Neuronal stem cell (in vitro differentiated cells): ENCODE measurements at regions not wholly inside any gene's neighbourhood (a gene's known extent, or its start where the extent isn't known, plus 50 kb on each side); places are given as distances from the start of the nearest gene placed in this dataset.
"Not testable (repeated sequence)": the region's sequence is repeated elsewhere in the genome, so short reads cannot be mapped to it uniquely, and the experiment has no call there.

Experiments used
- DNase-seq: peaks from one replicate; pipeline ENCODE4 v3.0.0-alpha.2; 2013; ENCODE audit warnings: low spot score
- H2AFZ ChIP-seq: one replicate; pipeline ENCODE4 v1.6.1; 2013; ENCODE audit warnings: mild to moderate bottlenecking, low read length, inconsistent platforms
- H2AK5ac ChIP-seq: 2 replicates; pipeline ENCODE4 v1.6.1; 2013; ENCODE audit warnings: low read depth, mild to moderate bottlenecking, inconsistent platforms, low read length, moderate library complexity, mixed read lengths
- H2BK120ac ChIP-seq: 2 replicates; pipeline ENCODE4 v1.6.1; 2013; ENCODE audit warnings: low read depth, mild to moderate bottlenecking, inconsistent platforms, low read length, moderate library complexity, mixed read lengths
- H2BK12ac ChIP-seq: one replicate; pipeline ENCODE4 v1.6.1; 2013; ENCODE audit warnings: low read length, inconsistent platforms
- H2BK15ac ChIP-seq: 2 replicates; pipeline ENCODE4 v1.6.1; 2013; ENCODE audit warnings: mild to moderate bottlenecking, low read length, inconsistent platforms, mixed read lengths
- H2BK5ac ChIP-seq: one replicate; pipeline ENCODE4 v1.6.1; 2013; ENCODE audit warnings: inconsistent platforms, mild to moderate bottlenecking, low read length, moderate library complexity
- H3K14ac ChIP-seq: one replicate; pipeline ENCODE4 v1.6.1; 2013; ENCODE audit warnings: low read length, inconsistent platforms
- H3K18ac ChIP-seq: 2 replicates; pipeline ENCODE4 v1.6.1; 2013; ENCODE audit warnings: low read length, inconsistent platforms
- H3K23ac ChIP-seq: 2 replicates; pipeline ENCODE4 v1.6.1; 2013; ENCODE audit warnings: low read depth, mild to moderate bottlenecking, mixed read lengths, low read length, inconsistent platforms; ENCODE audit not compliant: poor library complexity
- H3K27ac ChIP-seq: replicated peaks from 3 replicates; pipeline ENCODE4 v1.5.1; 2013; ENCODE audit warnings: low read length, inconsistent platforms
- H3K27me3 ChIP-seq, 3 experiments: 2 replicates each; pipeline ENCODE4 v1.6.1; 2013; ENCODE audit warnings: low read length in 3 of 3, mild to moderate bottlenecking in 2 of 3, inconsistent platforms in 1 of 3, low read depth in 1 of 3, mixed read lengths in 1 of 3, moderate library complexity in 1 of 3; ENCODE audit not compliant: control insufficient read depth in 3 of 3, insufficient read depth in 3 of 3
- H3K36me3 ChIP-seq, 2 donors: replicated peaks in 1 of 2; 2 replicates each; pipeline ENCODE4 v1.6.1; 2013; ENCODE audit warnings: low read length in 2 of 2; ENCODE audit not compliant: control insufficient read depth in 2 of 2, insufficient read depth in 2 of 2
- H3K4ac ChIP-seq: 2 replicates; pipeline ENCODE4 v1.6.1; 2013; ENCODE audit warnings: inconsistent platforms, mild to moderate bottlenecking, low read length, moderate library complexity
- H3K4me1 ChIP-seq, 2 donors: 1 replicate in 1 of 2; 2 replicates in 1 of 2; pipeline ENCODE4 v1.6.1; 2013; ENCODE audit warnings: low read length in 2 of 2, low read depth in 1 of 2; ENCODE audit not compliant: control insufficient read depth in 2 of 2, insufficient read depth in 1 of 2
- H3K4me2 ChIP-seq: one replicate; pipeline ENCODE4 v1.6.1; 2013; ENCODE audit warnings: mild to moderate bottlenecking, low read length, inconsistent platforms; ENCODE audit not compliant: insufficient read depth, poor library complexity, severe bottlenecking
- H3K4me3 ChIP-seq, 2 donors: 2 replicates each; pipeline ENCODE4 v1.5.1; 2013; ENCODE audit warnings: low read length in 2 of 2, mild to moderate bottlenecking in 2 of 2, inconsistent platforms in 1 of 2, moderate library complexity in 1 of 2
- H3K79me1 ChIP-seq: one replicate; pipeline ENCODE4 v1.6.1; 2013; ENCODE audit warnings: low read depth, mild to moderate bottlenecking, inconsistent platforms, low read length, moderate library complexity
- H3K9ac ChIP-seq: one replicate; pipeline ENCODE4 v1.6.1; 2013; ENCODE audit warnings: mild to moderate bottlenecking, low read depth, low read length, inconsistent platforms; ENCODE audit not compliant: poor library complexity
- H3K9me3 ChIP-seq, 2 donors: replicated peaks in 1 of 2; 2 replicates each; pipeline versions ENCODE3 to v1.6.1; 2013; ENCODE audit warnings: low read length in 2 of 2, mild to moderate bottlenecking in 2 of 2, inconsistent platforms in 1 of 2, low read depth in 1 of 2, mixed read lengths in 1 of 2, moderate library complexity in 1 of 2; ENCODE audit not compliant: control insufficient read depth in 2 of 2, insufficient read depth in 1 of 2
- H4K8ac ChIP-seq: one replicate; pipeline ENCODE4 v1.6.1; 2013; ENCODE audit warnings: low read depth, mild to moderate bottlenecking, inconsistent platforms, low read length, moderate library complexity
- H4K91ac ChIP-seq: one replicate; pipeline ENCODE4 v1.6.1; 2013; ENCODE audit warnings: low read length, low read depth, mild to moderate bottlenecking, inconsistent platforms; ENCODE audit not compliant: poor library complexity
- WGBS, 2 donors: extraction: QIAGEN DNeasy Blood & Tissue Kit; methylation state at CpG; one replicate each; pipeline ENCODE4 v1.1.7; 2013; ENCODE audit warnings: missing lambda C conversion rate in 2 of 2, mixed read lengths in 1 of 2; ENCODE audit not compliant: insufficient read length in 2 of 2, insufficient replicate concordance in 1 of 2; ENCODE audit errors: extremely low coverage in 2 of 2; 5-methylcytosine and 5-hydroxymethylcytosine counted together

DNA sequence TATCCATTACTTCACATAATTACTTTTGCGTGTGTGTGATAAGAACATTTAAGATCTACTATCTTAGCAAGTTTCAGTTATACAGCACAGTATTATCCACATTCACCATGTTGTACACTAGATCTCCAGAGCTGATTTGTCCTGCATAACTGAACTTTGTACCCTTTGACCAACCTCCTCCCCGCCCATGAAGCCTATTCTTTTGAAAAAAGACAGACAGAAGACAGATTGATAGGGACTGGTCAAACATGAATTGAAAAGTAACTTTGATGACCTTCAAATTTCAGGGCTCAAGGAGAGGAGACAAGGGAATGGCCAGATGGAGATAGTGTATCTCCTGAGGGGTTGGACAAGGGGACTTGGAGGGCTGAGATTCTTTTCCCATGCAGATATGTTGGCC lies 96.3 kb downstream of the CMC2 start:
- Histone ChIP-seq H3K4me3 (no peak overlapping the region), H2AK5ac (no peak overlapping the region), H3K23ac (no peak overlapping the region), H2BK120ac (no peak overlapping the region), H3K4ac (no peak overlapping the region), H2AFZ (no peak overlapping the region), H4K91ac (no peak overlapping the region), H4K8ac (no peak overlapping the region), H2BK5ac (no peak overlapping the region), H3K14ac (no peak overlapping the region), H3K9ac (no peak overlapping the region), H3K27me3 (no peaks in the 10 kb centered on the region), H2BK12ac (no peak overlapping the region), H3K36me3 (no peaks in the 10 kb centered on the region), H2BK15ac (no peak overlapping the region), H3K4me1 (no peaks in the 10 kb centered on the region), H3K79me1 (no peaks in the 10 kb centered on the region), H3K9me3 (peaks cover 0 to 2% of the 10 kb centered on the region in 2 donors), H3K18ac (no peak overlapping the region), H3K4me2 (no peak overlapping the region), H3K27ac (no peak overlapping the region)
- WGBS, 2 donors: no CpG with 5 or more reads among the region's 2 CpGs
- no peak for DNase-seq

DNA sequence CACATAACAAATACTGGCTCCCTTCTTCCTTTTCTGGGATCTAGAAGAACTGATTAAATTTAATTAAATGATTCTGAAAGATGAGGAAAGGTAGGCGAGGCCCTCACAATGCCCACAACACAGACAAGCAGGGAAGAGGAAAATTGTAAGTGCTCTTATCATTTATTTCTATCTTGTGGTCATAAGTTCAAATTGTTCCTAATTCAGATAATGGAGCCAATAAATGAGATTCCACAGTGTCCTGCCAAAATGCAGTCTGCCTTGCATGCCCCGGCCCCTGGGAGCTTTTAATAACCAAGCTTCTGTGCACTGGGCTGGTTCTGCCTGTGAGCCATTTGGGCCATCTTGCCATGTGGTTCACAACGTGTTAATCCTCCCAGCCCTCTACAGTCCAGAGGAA lies 97.0 kb downstream of the CMC2 start:
- H2BK15ac ChIP-seq: no peak overlapping the region
- no CpG with 5 or more reads among the region's 3 CpGs for WGBS, 2 donors
- H3K79me1 ChIP-seq: no peaks in the 10 kb centered on the region
- no peak overlapping the region for H2AK5ac ChIP-seq
- H3K4ac ChIP-seq: no peak overlapping the region
- no peak for DNase-seq
- H3K9ac ChIP-seq: no peak overlapping the region
- no peak overlapping the region for H2BK12ac ChIP-seq
- H3K14ac ChIP-seq: no peak overlapping the region
- H4K8ac ChIP-seq: no peak overlapping the region
- H3K4me3 ChIP-seq: no peak overlapping the region
- H3K27me3 ChIP-seq: no peaks in the 10 kb centered on the region
- no peaks in the 10 kb centered on the region for H3K36me3 ChIP-seq
- H3K23ac ChIP-seq: no peak overlapping the region
- no peaks in the 10 kb centered on the region for H3K4me1 ChIP-seq
- H2AFZ ChIP-seq: no peak overlapping the region
- H3K9me3 ChIP-seq: peaks cover 0 to 2% of the 10 kb centered on the region in 2 donors
- H2BK120ac ChIP-seq: no peak overlapping the region
- H3K18ac ChIP-seq: no peak overlapping the region
- H4K91ac ChIP-seq: no peak overlapping the region
- H2BK5ac ChIP-seq: no peak overlapping the region
- H3K27ac ChIP-seq: no peak overlapping the region
- H3K4me2 ChIP-seq: no peak overlapping the region

DNA sequence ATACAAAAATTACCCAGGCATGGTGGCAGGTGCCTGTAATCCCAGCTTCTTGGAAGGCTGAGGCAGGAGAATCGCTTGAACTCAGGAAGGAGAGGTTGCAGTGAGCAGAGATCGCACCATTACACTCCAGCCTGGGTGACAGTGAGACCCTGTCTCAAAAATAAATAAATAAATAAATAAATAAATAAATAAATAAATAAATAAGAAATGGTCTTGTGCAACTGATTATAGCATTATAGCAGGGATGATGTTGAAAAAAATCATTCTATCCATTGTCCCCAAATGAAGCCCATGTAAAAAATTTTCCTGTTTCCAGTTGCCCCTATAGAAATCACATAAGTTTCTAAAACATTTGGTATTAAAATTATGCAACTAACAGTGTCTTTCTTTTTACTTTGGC lies 100.5 kb downstream of the CMC2 start:
- not testable (repeated sequence) for H2BK120ac ChIP-seq, H3K4ac ChIP-seq, H2AK5ac ChIP-seq, H3K14ac ChIP-seq, H3K4me1 ChIP-seq, H2BK12ac ChIP-seq, H3K4me2 ChIP-seq, H2BK5ac ChIP-seq, H3K9ac ChIP-seq, H3K27ac ChIP-seq, H3K9me3 ChIP-seq, H3K27me3 ChIP-seq, H3K79me1 ChIP-seq, H3K36me3 ChIP-seq, H2BK15ac ChIP-seq, H3K18ac ChIP-seq, H3K23ac ChIP-seq, DNase-seq, H2AFZ ChIP-seq, H4K8ac ChIP-seq, H3K4me3 ChIP-seq, H4K91ac ChIP-seq
- no CpG with 5 or more reads among the region's 2 CpGs for WGBS, 2 donors

DNA sequence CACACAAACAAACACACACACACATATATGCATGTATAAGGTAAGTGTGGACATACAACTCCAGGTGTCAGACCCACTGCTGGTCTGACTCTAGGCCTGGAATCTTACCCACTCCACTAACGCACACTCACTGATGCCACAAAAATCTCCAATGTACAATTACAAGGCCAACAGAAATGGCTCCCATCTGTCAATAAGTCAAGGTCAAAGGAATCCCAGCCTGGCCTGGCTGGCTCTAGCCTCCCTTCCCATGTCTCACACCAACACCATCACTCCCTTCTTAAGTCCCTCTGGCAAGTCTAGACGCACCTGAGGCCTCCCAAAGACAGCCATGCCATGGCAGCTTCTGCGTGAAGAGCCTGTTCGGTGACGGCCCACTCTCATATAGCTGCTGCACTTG lies 99.2 kb upstream of the CDYL2 start:
- no peak overlapping the region for H3K4ac ChIP-seq
- no peaks in the 10 kb centered on the region for H3K4me1 ChIP-seq
- H2BK120ac ChIP-seq: no peak overlapping the region
- H3K9me3 ChIP-seq: no peaks in the 10 kb centered on the region
- no peak overlapping the region for H3K18ac ChIP-seq
- H3K14ac ChIP-seq: no peak overlapping the region
- no CpG with 5 or more reads among the region's 5 CpGs for WGBS, 2 donors
- H2BK5ac ChIP-seq: no peak overlapping the region
- no peaks in the 10 kb centered on the region for H3K79me1 ChIP-seq
- no peaks in the 10 kb centered on the region for H3K36me3 ChIP-seq
- no peak overlapping the region for H3K23ac ChIP-seq
- no peak overlapping the region for H4K91ac ChIP-seq
- H2BK12ac ChIP-seq: no peak overlapping the region
- no peak overlapping the region for H4K8ac ChIP-seq
- H2BK15ac ChIP-seq: no peak overlapping the region
- H3K27me3 ChIP-seq: no peaks in the 10 kb centered on the region
- H3K9ac ChIP-seq: no peak overlapping the region
- H2AFZ ChIP-seq: no peak overlapping the region
- DNase-seq: no peak
- H3K27ac ChIP-seq: no peak overlapping the region
- H3K4me3 ChIP-seq: no peak overlapping the region
- no peak overlapping the region for H2AK5ac ChIP-seq
- no peak overlapping the region for H3K4me2 ChIP-seq
